Astrocyte of the spinal cord (primary cell): ENCODE measurements at regions not wholly inside any gene's neighbourhood (a gene's known extent, or its start where the extent isn't known, plus 50 kb on each side); places are given as distances from the start of the nearest gene placed in this dataset.

Source experiments
- DNase-seq: peaks from one replicate; pipeline ENCODE4 v3.0.0; 2011; ENCODE audit warnings: low read depth, low spot score
- H3K4me3 ChIP-seq: 2 replicates; pipeline ENCODE4 v1.5.1; 2011; ENCODE audit warnings: low read depth, mild to moderate bottlenecking, low read length, moderate library complexity
- in situ Hi-C: cut with HindIII; loops from 2 replicates; pipeline ENCODE4 v1.10.0; 2017; ENCODE audit warnings: low sequenced_read_pairs
- TF ChIP-seq, protein P1 (sequence below): IDR thresholded peaks from 2 replicates; pipeline ENCODE4 v1.5.1; 2012; ENCODE audit warnings: low read depth, mild to moderate bottlenecking, low read length, inconsistent platforms

GRCh38 chr2:23159746-23160405, 225.1 kb upstream of the KLHL29 start:
- no peak overlapping the region for H3K4me3 ChIP-seq
- no peak for DNase-seq
- in situ Hi-C loops = no loop called here
- TF ChIP-seq, protein P1, sequence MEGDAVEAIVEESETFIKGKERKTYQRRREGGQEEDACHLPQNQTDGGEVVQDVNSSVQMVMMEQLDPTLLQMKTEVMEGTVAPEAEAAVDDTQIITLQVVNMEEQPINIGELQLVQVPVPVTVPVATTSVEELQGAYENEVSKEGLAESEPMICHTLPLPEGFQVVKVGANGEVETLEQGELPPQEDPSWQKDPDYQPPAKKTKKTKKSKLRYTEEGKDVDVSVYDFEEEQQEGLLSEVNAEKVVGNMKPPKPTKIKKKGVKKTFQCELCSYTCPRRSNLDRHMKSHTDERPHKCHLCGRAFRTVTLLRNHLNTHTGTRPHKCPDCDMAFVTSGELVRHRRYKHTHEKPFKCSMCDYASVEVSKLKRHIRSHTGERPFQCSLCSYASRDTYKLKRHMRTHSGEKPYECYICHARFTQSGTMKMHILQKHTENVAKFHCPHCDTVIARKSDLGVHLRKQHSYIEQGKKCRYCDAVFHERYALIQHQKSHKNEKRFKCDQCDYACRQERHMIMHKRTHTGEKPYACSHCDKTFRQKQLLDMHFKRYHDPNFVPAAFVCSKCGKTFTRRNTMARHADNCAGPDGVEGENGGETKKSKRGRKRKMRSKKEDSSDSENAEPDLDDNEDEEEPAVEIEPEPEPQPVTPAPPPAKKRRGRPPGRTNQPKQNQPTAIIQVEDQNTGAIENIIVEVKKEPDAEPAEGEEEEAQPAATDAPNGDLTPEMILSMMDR = no peak

- no peak for DNase-seq
- TF ChIP-seq, protein P1 = no peak
- no peak overlapping the region for H3K4me3 ChIP-seq
- in situ Hi-C loops = no loop called here
These were observed 220.8 kb upstream of the KLHL29 start for GRCh38 chr2:23164173-23164572.

GRCh38 chr2:23169896-23170295, 215.1 kb upstream of the KLHL29 start:
- in situ Hi-C loops = no loop called here
- TF ChIP-seq, protein P1 = no peak
- no peak overlapping the region for H3K4me3 ChIP-seq
- DNase-seq = no peak

DNA sequence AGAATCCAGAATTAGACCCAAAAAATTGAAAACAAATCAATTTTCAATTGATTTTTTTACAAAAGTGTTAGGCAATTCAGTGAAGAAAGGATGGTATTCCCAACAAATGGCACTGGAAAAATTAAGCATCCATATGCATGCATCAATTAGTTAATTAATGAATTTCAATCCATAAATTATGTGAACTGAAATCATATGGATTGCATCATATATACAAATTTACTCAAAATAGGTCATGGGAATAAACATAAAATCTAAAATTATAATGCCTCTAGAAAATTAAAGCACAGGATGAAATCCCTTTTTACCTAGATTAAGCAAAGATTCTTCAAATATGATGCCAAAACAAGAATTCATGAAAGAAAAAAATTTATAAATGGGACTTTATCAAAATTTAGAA, 213.9 kb upstream of the KLHL29 start:
- in situ Hi-C loops = no loop called here
- DNase-seq = no peak
- H3K4me3 ChIP-seq = no peak overlapping the region
- TF ChIP-seq, protein P1 = no peak

- TF ChIP-seq, protein P1 = no peak
- no peak for DNase-seq
- no peak overlapping the region for H3K4me3 ChIP-seq
- in situ Hi-C loops = no loop called here
These were observed 206.6 kb upstream of the KLHL29 start for GRCh38 chr2:23178396-23178795.

GRCh38 chr2:23183733-23184132, 201.2 kb upstream of the KLHL29 start:
- TF ChIP-seq, protein P1 = no peak
- H3K4me3 ChIP-seq = no peak overlapping the region
- in situ Hi-C loops = no loop called here
- DNase-seq = no peak
